ENCODE measurements at regions not wholly inside any gene's neighbourhood (a gene's known extent, or its start where the extent isn't known, plus 50 kb on each side); places are given as distances from the start of the nearest gene placed in this dataset.

DNA sequence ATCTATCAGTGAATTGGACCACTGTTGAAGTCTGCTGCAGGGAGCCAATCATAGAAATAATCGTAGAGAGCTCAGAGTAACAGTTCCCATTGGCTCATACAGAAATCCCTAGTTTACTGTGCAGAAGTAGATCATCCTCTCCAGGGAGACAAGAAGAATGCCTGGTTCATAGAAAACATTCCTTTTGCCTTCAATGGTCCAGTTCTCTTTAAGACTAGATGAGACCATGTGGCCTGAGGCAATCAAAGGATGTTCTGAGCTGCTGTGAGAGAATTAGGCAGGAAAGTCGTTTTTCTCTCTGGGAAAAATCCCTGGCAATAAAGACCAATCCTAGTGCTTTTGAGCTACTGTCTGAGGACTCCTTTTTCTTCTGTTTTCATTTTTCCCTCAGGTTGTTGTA is 208.4 kb downstream of the CENPW start:
- Histone ChIP-seq H3K9me3 (no peaks in the 10 kb centered on the region), H3K4me3 (replicated peaks in 1 of 3) (no peak overlapping the region), H3K27me3 (no peaks in the 10 kb centered on the region), H3K36me3 (no peaks in the 10 kb centered on the region), H3K4me1 (no peaks in the 10 kb centered on the region), H3K27ac (no peak overlapping the region)
- no peak for DNase-seq
- TF ChIP-seq POLR2A (IDR thresholded peaks at IDR 0.05) = no peak
- TF ChIP-seq, protein P1, sequence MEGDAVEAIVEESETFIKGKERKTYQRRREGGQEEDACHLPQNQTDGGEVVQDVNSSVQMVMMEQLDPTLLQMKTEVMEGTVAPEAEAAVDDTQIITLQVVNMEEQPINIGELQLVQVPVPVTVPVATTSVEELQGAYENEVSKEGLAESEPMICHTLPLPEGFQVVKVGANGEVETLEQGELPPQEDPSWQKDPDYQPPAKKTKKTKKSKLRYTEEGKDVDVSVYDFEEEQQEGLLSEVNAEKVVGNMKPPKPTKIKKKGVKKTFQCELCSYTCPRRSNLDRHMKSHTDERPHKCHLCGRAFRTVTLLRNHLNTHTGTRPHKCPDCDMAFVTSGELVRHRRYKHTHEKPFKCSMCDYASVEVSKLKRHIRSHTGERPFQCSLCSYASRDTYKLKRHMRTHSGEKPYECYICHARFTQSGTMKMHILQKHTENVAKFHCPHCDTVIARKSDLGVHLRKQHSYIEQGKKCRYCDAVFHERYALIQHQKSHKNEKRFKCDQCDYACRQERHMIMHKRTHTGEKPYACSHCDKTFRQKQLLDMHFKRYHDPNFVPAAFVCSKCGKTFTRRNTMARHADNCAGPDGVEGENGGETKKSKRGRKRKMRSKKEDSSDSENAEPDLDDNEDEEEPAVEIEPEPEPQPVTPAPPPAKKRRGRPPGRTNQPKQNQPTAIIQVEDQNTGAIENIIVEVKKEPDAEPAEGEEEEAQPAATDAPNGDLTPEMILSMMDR (IDR thresholded peaks at IDR 0.05) = no peak
- 61 to 68% methylated on average over 2 of the region's 2 CpGs for WGBS, 2 donors
- intact Hi-C loops (cut with DNase I) = no loop called here

DNA sequence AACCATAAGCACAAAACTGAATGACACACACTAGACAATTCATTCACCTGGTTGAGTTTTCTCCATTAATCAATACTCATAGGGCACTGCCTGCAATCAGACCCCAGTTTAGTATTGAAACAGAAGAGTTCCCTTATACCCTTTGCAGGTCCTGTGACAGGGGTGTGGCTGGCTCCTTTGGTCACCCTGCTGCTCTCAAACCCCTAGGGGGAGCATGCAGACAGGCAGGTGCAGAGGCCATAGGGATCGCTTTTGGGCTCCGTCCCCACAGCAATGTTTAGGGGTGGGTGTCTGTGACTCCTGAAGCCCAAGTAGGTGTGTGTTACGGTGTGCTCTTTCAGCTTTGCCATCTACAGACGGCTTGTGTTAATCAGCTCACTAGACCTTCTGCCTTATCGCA is 210.4 kb downstream of the CENPW start:
- no peaks in the 10 kb centered on the region for H3K4me1 ChIP-seq
- 82 to 97% methylated on average over 5 of the region's 5 CpGs for WGBS, 2 donors
- no peak overlapping the region for H3K27ac ChIP-seq
- no peak for DNase-seq
- H3K36me3 ChIP-seq = no peaks in the 10 kb centered on the region
- H3K27me3 ChIP-seq = no peaks in the 10 kb centered on the region
- H3K4me3 ChIP-seq (replicated peaks in 1 of 3) = no peak overlapping the region
- intact Hi-C loops (cut with DNase I) = no loop called here
- H3K9me3 ChIP-seq = no peaks in the 10 kb centered on the region
- no peak for TF ChIP-seq POLR2A (IDR thresholded peaks at IDR 0.05)
- TF ChIP-seq, protein P1 (IDR thresholded peaks at IDR 0.05) = no peak

DNA sequence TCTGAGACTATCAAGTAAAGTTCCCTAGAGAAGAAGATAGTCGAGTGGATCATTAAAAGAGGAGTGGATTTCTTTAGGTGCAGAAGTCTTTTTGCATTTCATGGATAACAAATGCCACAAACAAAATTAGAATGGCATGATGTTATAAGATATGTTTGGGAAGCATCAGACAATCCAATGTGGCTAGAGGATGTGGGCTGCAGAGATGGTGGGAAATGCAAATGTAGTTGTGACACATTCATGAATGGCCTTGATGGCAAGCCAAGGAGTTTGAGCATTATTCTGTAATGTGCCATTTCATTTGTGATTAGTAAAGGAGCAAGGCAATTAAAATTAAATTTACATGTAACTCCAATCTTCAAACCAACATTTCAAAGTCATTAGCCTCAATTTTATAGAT is 211.9 kb downstream of the CENPW start:
- no peak for TF ChIP-seq POLR2A (IDR thresholded peaks at IDR 0.05)
- TF ChIP-seq, protein P1 (IDR thresholded peaks at IDR 0.05) = no peak
- no peaks in the 10 kb centered on the region for H3K4me1 ChIP-seq
- no peak overlapping the region for H3K4me3 ChIP-seq (replicated peaks in 1 of 3)
- no peaks in the 10 kb centered on the region for H3K27me3 ChIP-seq
- intact Hi-C loops (cut with DNase I) = no loop called here
- H3K36me3 ChIP-seq = no peaks in the 10 kb centered on the region
- 77 to 78% methylated on average over 1 of the region's 1 CpG for WGBS, 2 donors
- DNase-seq = no peak
- no peak overlapping the region for H3K27ac ChIP-seq
- H3K9me3 ChIP-seq = no peaks in the 10 kb centered on the region

DNA sequence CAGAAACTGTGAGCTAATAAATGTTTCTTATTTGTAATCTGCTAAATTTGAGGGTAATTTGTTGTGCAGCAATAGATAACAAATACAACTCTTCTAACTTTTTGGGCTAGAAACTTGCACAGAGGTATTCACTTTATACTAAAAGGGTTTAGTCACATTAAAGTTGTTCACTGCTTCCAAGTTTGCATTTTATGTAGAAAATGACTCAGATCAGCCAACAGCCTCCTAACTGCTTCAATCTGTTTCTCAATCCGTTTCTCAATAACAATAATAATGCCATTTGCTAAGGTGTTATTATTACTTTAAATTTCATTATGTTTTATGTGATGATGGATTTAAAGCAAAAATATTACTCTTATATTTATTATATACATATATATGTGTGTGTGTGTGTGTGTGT is 213.9 kb downstream of the CENPW start:
- Histone ChIP-seq H3K27ac (no peak overlapping the region), H3K27me3 (no peaks in the 10 kb centered on the region), H3K36me3 (no peaks in the 10 kb centered on the region), H3K4me3 (replicated peaks in 1 of 3) (no peak overlapping the region), H3K4me1 (no peaks in the 10 kb centered on the region), H3K9me3 (no peaks in the 10 kb centered on the region)
- DNase-seq = no peak
- TF ChIP-seq, protein P1 (IDR thresholded peaks at IDR 0.05) = no peak
- no peak for TF ChIP-seq POLR2A (IDR thresholded peaks at IDR 0.05)
- WGBS, 2 donors = 79 to 90% methylated on average over 1 of the region's 1 CpG
- intact Hi-C loops (cut with DNase I) = no loop called here

DNA sequence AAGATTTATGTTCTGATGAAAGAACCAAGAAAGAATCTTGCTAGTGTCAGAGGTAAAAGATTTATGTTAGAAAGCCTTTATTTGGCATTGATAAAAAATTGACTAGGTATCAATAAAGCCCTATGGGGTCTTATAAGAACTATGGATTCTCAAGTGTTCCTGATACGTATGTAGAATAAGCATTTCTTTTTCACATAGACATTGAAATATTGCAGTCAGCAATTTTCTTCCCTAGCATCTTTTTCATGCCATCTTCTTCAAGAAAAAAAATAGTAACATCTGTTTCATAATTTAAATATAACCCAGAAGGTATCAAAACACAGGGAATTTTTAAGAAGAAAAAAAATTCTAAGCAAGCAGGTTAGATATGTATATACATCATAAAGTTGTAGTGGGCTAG is 230.6 kb downstream of the CENPW start:
- no peak for TF ChIP-seq POLR2A (IDR thresholded peaks at IDR 0.05)
- TF ChIP-seq, protein P1 (IDR thresholded peaks at IDR 0.05) = no peak
- H3K9me3 ChIP-seq = no peaks in the 10 kb centered on the region
- H3K4me1 ChIP-seq = no peaks in the 10 kb centered on the region
- H3K27ac ChIP-seq = no peak overlapping the region
- no peaks in the 10 kb centered on the region for H3K27me3 ChIP-seq
- intact Hi-C loops (cut with DNase I) = no loop called here
- 90 to 92% methylated on average over 1 of the region's 1 CpG for WGBS, 2 donors
- DNase-seq = no peak
- no peaks in the 10 kb centered on the region for H3K36me3 ChIP-seq
- H3K4me3 ChIP-seq (replicated peaks in 1 of 3) = no peak overlapping the region

Data from thyroid gland (tissue), 4 donors.